ENCODE measurements at regions not wholly inside any gene's neighbourhood (a gene's known extent, or its start where the extent isn't known, plus 50 kb on each side); places are given as distances from the start of the nearest gene placed in this dataset.
A peak's percentile ranks its signal among the peaks of the same experiment; 100 is the strongest.
"Not testable (repeated sequence)": the region's sequence is repeated elsewhere in the genome, so short reads cannot be mapped to it uniquely, and the experiment has no call there.

DNA sequence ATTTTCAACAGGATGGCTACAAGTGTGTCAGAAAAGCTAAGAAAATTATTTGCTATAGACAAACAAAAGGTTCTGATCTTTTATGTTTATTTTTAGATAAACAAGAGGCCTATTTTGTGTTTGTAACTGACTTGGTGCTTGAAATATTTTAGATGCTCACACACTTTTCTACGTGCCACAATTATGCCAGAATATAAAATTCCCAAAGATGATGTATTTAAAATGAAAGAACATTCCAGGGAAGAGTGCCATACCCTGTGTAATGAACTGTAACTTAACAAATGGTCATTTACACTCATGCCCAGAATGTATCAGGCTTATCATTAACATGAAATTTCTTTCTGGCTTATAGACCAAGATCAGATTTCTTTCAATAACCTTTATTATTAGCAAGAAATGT lies 144.9 kb upstream of the MTPN start:
- H3K4me3 ChIP-seq (ENCODE audit: low read depth, low read length): no peak overlapping the region
- DNase-seq (ENCODE audit: low read depth): no peak
- TF ChIP-seq, protein P1, sequence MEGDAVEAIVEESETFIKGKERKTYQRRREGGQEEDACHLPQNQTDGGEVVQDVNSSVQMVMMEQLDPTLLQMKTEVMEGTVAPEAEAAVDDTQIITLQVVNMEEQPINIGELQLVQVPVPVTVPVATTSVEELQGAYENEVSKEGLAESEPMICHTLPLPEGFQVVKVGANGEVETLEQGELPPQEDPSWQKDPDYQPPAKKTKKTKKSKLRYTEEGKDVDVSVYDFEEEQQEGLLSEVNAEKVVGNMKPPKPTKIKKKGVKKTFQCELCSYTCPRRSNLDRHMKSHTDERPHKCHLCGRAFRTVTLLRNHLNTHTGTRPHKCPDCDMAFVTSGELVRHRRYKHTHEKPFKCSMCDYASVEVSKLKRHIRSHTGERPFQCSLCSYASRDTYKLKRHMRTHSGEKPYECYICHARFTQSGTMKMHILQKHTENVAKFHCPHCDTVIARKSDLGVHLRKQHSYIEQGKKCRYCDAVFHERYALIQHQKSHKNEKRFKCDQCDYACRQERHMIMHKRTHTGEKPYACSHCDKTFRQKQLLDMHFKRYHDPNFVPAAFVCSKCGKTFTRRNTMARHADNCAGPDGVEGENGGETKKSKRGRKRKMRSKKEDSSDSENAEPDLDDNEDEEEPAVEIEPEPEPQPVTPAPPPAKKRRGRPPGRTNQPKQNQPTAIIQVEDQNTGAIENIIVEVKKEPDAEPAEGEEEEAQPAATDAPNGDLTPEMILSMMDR (IDR thresholded peaks at IDR 0.05; ENCODE audit: low read depth, low read length, missing control alignments): no peak

DNA sequence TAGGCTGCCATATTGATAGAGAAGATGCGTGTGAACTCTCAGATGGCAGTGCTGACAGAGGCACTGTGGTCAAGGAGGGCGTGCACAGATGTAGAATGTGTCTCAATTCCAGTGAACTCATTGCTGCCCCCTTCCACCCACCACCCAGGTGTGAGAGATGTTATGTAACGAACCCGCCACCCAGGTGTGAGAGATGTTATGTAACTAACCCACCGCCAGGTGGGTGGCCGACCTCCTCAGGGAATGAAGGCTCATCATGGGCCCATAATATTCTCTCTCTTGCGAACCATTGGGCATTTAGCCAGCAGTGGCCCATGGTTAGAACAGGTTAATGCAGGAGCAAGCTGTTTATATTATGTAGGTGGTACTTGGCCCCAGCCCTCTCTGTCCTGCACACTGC lies 140.4 kb upstream of the MTPN start:
- TF ChIP-seq, protein P1 (IDR thresholded peaks at IDR 0.05; ENCODE audit: low read depth, low read length, missing control alignments): no peak
- no peak overlapping the region for H3K4me3 ChIP-seq (ENCODE audit: low read depth, low read length)
- DNase-seq (ENCODE audit: low read depth): no peak

DNA sequence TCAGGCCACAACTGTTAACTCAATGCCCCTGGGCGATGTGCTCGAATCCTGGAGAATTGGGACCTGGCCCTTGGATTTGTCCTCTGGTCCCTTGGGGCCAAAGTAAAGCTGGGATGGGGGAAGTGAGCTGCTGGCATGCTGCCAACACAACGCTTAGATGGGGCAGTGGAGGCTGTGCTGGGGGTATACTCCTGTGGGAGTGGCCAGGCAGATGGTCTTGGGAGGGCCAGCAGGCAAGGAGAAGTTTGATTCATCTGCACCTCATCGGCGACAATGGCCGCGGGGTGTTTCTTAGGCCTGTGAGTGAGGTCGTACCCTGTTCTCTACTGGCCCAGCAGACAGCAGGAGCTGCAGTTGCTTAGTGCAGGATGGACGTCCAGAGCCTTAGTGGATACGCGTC lies 139.0 kb upstream of the MTPN start:
- no peak overlapping the region for H3K4me3 ChIP-seq (ENCODE audit: low read depth, low read length)
- TF ChIP-seq, protein P1 (IDR thresholded peaks at IDR 0.05; ENCODE audit: low read depth, low read length, missing control alignments): no peak
- DNase-seq (ENCODE audit: low read depth): no peak

DNA sequence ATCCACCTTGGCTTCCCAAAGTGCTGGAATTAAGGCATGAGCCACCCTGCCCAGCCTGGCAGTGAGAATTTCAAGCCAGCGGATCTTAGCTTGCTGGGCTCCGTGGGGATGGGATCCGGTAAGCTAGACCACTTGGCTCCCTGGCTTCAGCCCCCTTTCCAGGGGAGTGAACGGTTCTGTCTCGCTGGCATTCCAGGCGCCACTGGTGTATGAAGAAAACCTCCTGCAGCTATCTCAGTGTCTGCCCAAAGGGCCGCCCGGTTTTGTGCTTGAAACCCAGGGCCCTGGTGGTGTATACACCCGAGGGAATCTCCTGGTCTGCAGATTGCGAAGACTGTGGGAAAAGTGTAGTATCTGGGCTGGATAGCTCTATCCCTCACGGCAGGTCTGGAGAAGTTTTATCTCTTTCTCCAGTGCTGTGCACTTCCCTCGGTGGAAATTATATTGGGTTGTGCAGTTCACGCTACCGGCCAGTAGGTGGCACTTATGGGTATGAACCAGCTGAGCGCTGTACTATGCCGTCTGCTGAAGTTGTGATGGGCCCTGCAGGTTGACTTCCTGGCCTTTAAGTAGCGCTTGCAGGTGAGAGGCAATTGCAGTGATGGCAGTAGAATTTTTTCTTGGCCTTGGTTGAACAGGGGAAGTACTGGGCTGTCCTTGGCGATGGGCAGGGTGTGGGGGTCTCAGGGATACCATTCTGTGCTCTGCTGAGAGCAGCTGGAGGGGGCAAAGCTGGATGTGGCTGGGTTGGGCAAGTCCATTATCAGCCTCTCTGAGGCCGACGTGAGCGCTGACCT lies 138.0 kb upstream of the MTPN start:
- H3K4me3 ChIP-seq (ENCODE audit: low read depth, low read length): no peak overlapping the region
- TF ChIP-seq, protein P1 (IDR thresholded peaks at IDR 0.05; ENCODE audit: low read depth, low read length, missing control alignments): peak; percentile 92
- DNase-seq (ENCODE audit: low read depth): peak; percentile 25

DNA sequence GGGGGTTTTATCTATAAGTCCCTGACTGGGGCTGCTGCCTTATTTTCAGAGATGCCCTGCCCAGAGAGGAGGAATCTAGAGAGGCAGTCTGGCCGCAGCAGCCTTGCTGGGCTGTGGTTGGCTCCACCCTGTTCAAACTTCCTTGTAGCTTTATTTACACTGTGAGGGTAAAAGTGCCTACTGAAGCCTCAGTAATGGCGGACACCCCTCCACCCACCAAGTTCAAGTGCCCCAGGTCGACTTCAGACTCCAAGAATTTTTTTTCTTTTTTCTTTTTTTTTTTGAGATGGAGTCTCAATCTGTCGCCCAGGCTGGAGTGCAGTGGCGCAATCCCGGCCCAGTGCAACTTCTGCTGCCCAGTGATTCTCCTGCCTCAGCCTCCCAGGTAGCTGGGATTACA lies 137.3 kb upstream of the MTPN start:
- H3K4me3 ChIP-seq (ENCODE audit: low read depth, low read length); DNase-seq (ENCODE audit: low read depth): not testable (repeated sequence)

DNA sequence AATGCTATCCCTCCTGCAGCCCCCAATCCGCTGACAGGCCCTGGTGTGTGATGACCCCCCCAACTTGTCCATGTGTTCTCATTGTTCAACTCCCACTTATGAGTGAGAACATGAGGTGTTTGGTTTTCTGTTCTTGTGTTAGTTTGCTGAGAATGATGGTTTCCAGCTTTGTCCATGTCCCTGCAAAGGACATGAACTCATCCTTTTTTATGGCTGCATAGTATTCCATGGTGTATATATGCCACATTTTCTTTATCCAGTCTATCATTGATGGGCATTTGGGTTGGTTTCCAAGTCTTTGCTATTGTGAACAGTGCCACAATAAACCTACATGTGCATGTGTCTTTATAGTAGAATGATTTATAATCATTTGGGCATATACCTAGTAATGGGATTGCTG lies 131.9 kb upstream of the MTPN start:
- not testable (repeated sequence) for DNase-seq (ENCODE audit: low read depth); H3K4me3 ChIP-seq (ENCODE audit: low read depth, low read length)

DNA sequence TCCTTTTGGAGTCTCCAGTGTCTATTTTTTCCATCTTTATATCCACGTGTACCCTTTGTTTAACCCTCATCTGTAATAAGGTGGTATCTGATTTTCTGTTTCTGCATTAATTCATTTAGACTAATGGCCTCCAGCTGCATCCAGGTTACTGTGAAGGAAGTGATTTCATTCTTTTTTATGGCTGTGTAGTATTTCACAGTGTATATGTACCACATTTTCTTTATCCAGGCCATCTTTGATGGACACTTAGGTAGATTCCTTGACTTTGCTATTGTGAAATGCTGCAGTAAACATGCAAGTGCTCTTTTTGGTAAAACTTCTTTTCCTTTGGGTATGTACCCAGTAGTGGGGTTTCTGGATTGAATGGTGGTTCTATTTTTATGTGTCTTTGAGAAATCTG lies 128.0 kb upstream of the MTPN start:
- H3K4me3 ChIP-seq (ENCODE audit: low read depth, low read length): no peak overlapping the region
- DNase-seq (ENCODE audit: low read depth): no peak

DNA sequence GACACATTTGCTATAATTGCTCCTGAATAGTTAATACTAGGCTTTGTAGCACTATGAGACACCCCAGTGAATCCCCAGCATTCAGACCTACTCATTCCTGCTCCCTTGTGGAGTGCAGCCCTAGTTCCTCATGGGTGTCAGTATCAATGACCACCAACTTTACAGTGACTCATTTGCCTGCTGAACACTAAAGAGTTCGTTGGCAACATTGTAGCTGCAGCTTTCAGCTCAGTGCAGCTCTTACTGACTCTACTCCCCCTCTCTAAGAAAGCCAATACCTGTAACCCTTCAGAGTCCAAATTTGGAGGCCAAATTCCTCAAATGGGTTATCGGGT lies 127.1 kb upstream of the MTPN start:
- TF ChIP-seq, protein P1 (IDR thresholded peaks at IDR 0.05; ENCODE audit: low read depth, low read length, missing control alignments): no peak
- DNase-seq (ENCODE audit: low read depth): no peak
- no peak overlapping the region for H3K4me3 ChIP-seq (ENCODE audit: low read depth, low read length)

More for the DNA sequence above, 128.0 kb upstream of the MTPN start:
- TF ChIP-seq, protein P1 (IDR thresholded peaks at IDR 0.05; ENCODE audit: low read depth, low read length, missing control alignments): no peak

Data from GM12864 (cell line).